Neural crest cell (in vitro differentiated cells): ENCODE measurements at regions not wholly inside any gene's neighbourhood (a gene's known extent, or its start where the extent isn't known, plus 50 kb on each side); places are given as distances from the start of the nearest gene placed in this dataset.

Experiments used
- DNase-seq: peaks from one replicate; pipeline ENCODE4 v3.0.0; 2021; ENCODE audit warnings: low read depth, mixed read lengths, low spot score
- H3K27ac Mint-ChIP-seq: one replicate; pipeline ENCODE4 v1.8.0; 2021; ENCODE audit warnings: mild to moderate bottlenecking, mixed read lengths; ENCODE audit not compliant: unreplicated experiment
- H3K27me3 Mint-ChIP-seq: 2 replicates; pipeline ENCODE4 v1.8.0; 2021; ENCODE audit warnings: low read depth, mild to moderate bottlenecking, mixed read lengths
- H3K36me3 Mint-ChIP-seq: 2 replicates; pipeline ENCODE4 v1.8.0; 2021; ENCODE audit warnings: low read depth, mild to moderate bottlenecking, mixed read lengths
- H3K4me1 Mint-ChIP-seq: 2 replicates; pipeline ENCODE4 v1.8.0; 2021; ENCODE audit warnings: mixed read lengths
- H3K4me3 Mint-ChIP-seq: one replicate; pipeline ENCODE4 v1.8.0; 2021; ENCODE audit warnings: mild to moderate bottlenecking, mixed read lengths
- H3K9me3 Mint-ChIP-seq: 2 replicates; pipeline ENCODE4 v1.8.0; 2021; ENCODE audit warnings: mixed read lengths
- TF ChIP-seq, protein P1 (sequence below): fragments of 200-600 bp; sonication (generic); conservative IDR thresholded peaks from 2 replicates; pipeline ENCODE4 v1.5.0; 2021; ENCODE audit warnings: antibody characterized with exemption, mild to moderate bottlenecking

- no peaks in the 10 kb centered on the region for H3K36me3 Mint-ChIP-seq
- H3K4me3 Mint-ChIP-seq = no peak overlapping the region
- H3K27ac Mint-ChIP-seq = no peak overlapping the region
- H3K9me3 Mint-ChIP-seq = peaks cover 6% of the 10 kb centered on the region
- TF ChIP-seq, protein P1, sequence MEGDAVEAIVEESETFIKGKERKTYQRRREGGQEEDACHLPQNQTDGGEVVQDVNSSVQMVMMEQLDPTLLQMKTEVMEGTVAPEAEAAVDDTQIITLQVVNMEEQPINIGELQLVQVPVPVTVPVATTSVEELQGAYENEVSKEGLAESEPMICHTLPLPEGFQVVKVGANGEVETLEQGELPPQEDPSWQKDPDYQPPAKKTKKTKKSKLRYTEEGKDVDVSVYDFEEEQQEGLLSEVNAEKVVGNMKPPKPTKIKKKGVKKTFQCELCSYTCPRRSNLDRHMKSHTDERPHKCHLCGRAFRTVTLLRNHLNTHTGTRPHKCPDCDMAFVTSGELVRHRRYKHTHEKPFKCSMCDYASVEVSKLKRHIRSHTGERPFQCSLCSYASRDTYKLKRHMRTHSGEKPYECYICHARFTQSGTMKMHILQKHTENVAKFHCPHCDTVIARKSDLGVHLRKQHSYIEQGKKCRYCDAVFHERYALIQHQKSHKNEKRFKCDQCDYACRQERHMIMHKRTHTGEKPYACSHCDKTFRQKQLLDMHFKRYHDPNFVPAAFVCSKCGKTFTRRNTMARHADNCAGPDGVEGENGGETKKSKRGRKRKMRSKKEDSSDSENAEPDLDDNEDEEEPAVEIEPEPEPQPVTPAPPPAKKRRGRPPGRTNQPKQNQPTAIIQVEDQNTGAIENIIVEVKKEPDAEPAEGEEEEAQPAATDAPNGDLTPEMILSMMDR = no peak
- H3K4me1 Mint-ChIP-seq = peaks cover 7% of the 10 kb centered on the region
- H3K27me3 Mint-ChIP-seq = no peaks in the 10 kb centered on the region
- no peak for DNase-seq
Observed at GRCh38 chr7:22662556-22663356, 64.2 kb upstream of the IL6 start.

GRCh38 chr7:22662036-22662435 is 65.0 kb upstream of the IL6 start:
- H3K4me3 Mint-ChIP-seq = no peak overlapping the region
- H3K36me3 Mint-ChIP-seq = no peaks in the 10 kb centered on the region
- no peak overlapping the region for H3K27ac Mint-ChIP-seq
- DNase-seq = no peak
- H3K27me3 Mint-ChIP-seq = no peaks in the 10 kb centered on the region
- TF ChIP-seq, protein P1 = no peak
- H3K4me1 Mint-ChIP-seq = peaks cover 7% of the 10 kb centered on the region
- H3K9me3 Mint-ChIP-seq = peaks cover 6% of the 10 kb centered on the region

DNA sequence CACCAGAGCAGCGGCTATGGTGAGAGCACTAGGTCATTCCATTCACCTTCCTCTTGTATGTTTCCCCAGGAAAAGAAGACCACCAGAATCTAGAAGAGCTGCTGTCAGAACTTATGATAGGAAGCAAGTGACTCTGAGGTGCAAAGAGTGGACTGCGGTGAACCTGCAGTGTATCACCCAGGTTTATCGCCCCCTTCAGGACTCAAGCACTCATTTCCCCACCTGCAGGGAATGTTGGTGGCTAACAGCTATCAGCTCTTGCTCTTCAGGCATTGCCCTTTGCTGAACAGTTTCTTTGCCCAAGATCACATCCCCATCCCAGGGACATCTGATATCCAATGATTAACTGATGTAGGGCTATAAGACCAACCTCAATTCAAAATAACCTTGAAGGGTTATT is 66.3 kb upstream of the IL6 start:
- Mint-ChIP-seq H3K4me1 (peaks cover 7% of the 10 kb centered on the region), H3K27ac (no peak overlapping the region), H3K9me3 (peaks cover 6% of the 10 kb centered on the region)

GRCh38 chr7:22660293-22660692 is 66.7 kb upstream of the IL6 start:
- DNase-seq = no peak
- no peaks in the 10 kb centered on the region for H3K27me3 Mint-ChIP-seq
- H3K4me3 Mint-ChIP-seq = no peak overlapping the region
- TF ChIP-seq, protein P1 = no peak
- peaks cover 7% of the 10 kb centered on the region for H3K4me1 Mint-ChIP-seq
- H3K27ac Mint-ChIP-seq = no peak overlapping the region
- no peaks in the 10 kb centered on the region for H3K36me3 Mint-ChIP-seq
- H3K9me3 Mint-ChIP-seq = peaks cover 6% of the 10 kb centered on the region

More for the DNA sequence above, 66.3 kb upstream of the IL6 start:
- TF ChIP-seq, protein P1 = peak; percentile 18
- no peak for DNase-seq
- H3K27me3 Mint-ChIP-seq = no peaks in the 10 kb centered on the region
- H3K4me3 Mint-ChIP-seq = no peak overlapping the region
- H3K36me3 Mint-ChIP-seq = no peaks in the 10 kb centered on the region

- peaks cover 7% of the 10 kb centered on the region for H3K4me1 Mint-ChIP-seq
Observed at GRCh38 chr7:22659741-22660140, 67.3 kb upstream of the IL6 start.

More at GRCh38 chr7:22659741-22660140, 67.3 kb upstream of the IL6 start:
- TF ChIP-seq, protein P1 = no peak
- Mint-ChIP-seq H3K36me3 (no peaks in the 10 kb centered on the region), H3K9me3 (peaks cover 6% of the 10 kb centered on the region), H3K27me3 (no peaks in the 10 kb centered on the region), H3K4me3 (no peak overlapping the region), H3K27ac (no peak overlapping the region)
- DNase-seq = no peak
